ENCODE measurements at regions not wholly inside any gene's neighbourhood (a gene's known extent, or its start where the extent isn't known, plus 50 kb on each side); places are given as distances from the start of the nearest gene placed in this dataset.
A peak's percentile ranks its signal among the peaks of the same experiment; 100 is the strongest.

- no peak for DNase-seq (ENCODE audit: low read depth in 2 of 2)
Observed at GRCh38 chr13:33515146-33515545, 229.6 kb upstream of the STARD13 start.

DNA sequence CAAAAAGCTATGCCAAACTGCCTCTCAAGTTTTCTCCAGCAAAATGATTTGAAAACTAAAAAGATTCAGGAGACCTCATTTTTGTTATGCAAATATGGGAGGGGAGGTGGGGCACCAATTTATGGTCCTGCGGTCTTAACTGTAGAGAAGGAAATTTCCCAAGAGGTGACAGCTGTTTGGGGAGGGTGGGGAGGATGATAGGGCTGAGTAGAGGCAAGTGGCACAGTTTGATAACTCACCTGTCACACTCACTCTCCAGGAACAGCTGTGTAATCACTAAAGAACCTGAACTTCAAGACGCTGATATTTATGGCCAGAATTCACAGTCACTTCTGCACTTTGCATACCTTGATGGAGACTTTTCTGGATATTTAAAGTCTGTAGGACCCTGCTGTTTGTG, 232.9 kb upstream of the STARD13 start:
- DNase-seq (ENCODE audit: low read depth in 2 of 2), result no peak

GRCh38 chr13:33519561-33520467, 234.3 kb upstream of the STARD13 start:
- DNase-seq (ENCODE audit: low read depth in 2 of 2), result no peak

- no peak for DNase-seq (ENCODE audit: low read depth in 2 of 2)
Observed at GRCh38 chr13:33520468-33520839, 234.9 kb upstream of the STARD13 start.

DNA sequence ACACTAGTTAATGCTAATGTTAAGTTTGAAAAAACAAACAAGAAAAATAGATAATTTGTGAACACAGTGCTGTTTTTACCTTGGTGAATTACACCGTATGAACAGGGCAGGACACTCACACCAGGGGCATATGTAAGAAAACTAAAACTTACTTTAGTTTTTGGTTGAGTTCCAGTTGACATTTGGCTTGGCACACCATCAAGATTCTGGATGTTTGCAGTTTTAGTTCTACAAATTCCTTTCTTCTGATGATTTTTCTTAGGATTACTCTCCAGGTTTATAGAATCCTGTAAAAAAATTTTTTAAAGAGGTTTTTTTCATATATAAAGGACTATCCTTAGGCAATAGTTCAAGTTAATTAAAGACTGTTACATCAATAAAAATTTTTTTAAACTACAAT, 238.5 kb upstream of the STARD13 start:
- peak; percentile 51 to 58 for DNase-seq (ENCODE audit: low read depth in 2 of 2)

- DNase-seq (ENCODE audit: low read depth in 2 of 2), result no peak
Observed at GRCh38 chr13:33525763-33526162, 240.2 kb upstream of the STARD13 start.

DNA sequence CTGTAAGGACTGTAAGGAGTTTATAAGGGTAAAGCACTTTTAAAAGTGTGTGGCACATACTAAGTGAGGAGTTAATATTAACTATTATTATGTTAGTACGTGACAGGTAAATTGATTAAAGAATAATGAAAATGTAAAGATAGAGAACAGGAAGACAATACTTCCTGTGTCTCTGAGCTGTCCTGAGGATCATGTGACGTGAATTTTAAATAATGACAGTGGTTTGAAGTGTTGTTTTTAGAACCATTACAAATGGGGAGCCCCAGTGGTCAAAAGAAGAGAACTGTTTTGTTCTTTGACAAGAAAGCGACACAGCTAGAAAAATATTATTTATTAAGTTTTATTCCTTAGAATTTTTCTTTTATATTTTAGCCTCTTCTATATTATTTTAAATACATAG, 241.2 kb upstream of the STARD13 start:
- DNase-seq (ENCODE audit: low read depth in 2 of 2), result no peak

- no peak for DNase-seq (ENCODE audit: low read depth in 2 of 2)
Observed at GRCh38 chr13:33528896-33529295, 243.3 kb upstream of the STARD13 start.

GRCh38 chr13:33531484-33531883, 245.9 kb upstream of the STARD13 start:
- no peak for DNase-seq (ENCODE audit: low read depth in 2 of 2)

DNA sequence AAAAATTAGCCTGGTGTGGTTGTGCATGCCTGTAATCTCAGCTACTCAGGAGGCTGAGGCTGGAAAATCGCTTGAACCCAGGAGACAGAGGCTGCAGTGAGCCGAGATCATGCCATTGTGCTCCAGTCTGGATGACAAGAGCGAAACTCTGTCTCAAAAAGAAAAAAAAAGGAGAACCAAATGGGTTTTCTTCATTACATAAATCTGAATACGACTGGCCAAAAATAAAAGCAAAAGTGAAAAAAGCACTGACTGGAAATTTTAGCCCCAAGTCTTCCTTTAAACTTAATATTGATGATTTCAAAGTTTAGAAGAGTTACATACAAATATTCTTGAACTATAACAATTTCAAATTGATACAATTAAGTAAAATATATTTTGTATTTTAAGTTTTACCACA, 249.5 kb upstream of the STARD13 start:
- DNase-seq (ENCODE audit: low read depth in 2 of 2), result no peak

- DNase-seq (ENCODE audit: low read depth in 2 of 2), result no peak
Observed at GRCh38 chr13:33536601-33537000, 251.0 kb upstream of the STARD13 start.

- DNase-seq (ENCODE audit: low read depth in 2 of 2), result peak in 1 of 2 donors; percentile 59
Observed at GRCh38 chr13:33537026-33537425, 251.5 kb upstream of the STARD13 start.

GRCh38 chr13:33537676-33538075, 252.1 kb upstream of the STARD13 start:
- no peak for DNase-seq (ENCODE audit: low read depth in 2 of 2)

GRCh38 chr13:33541456-33541855, 255.9 kb upstream of the STARD13 start:
- DNase-seq (ENCODE audit: low read depth in 2 of 2), result no peak

- no peak for DNase-seq (ENCODE audit: low read depth in 2 of 2)
Observed at GRCh38 chr13:33541962-33542308, 256.4 kb upstream of the STARD13 start.

- DNase-seq (ENCODE audit: low read depth in 2 of 2), result peak; percentile 100
Observed at GRCh38 chr13:33542309-33543088, 256.9 kb upstream of the STARD13 start.

GRCh38 chr13:33543089-33543459, 257.5 kb upstream of the STARD13 start:
- no peak for DNase-seq (ENCODE audit: low read depth in 2 of 2)

DNA sequence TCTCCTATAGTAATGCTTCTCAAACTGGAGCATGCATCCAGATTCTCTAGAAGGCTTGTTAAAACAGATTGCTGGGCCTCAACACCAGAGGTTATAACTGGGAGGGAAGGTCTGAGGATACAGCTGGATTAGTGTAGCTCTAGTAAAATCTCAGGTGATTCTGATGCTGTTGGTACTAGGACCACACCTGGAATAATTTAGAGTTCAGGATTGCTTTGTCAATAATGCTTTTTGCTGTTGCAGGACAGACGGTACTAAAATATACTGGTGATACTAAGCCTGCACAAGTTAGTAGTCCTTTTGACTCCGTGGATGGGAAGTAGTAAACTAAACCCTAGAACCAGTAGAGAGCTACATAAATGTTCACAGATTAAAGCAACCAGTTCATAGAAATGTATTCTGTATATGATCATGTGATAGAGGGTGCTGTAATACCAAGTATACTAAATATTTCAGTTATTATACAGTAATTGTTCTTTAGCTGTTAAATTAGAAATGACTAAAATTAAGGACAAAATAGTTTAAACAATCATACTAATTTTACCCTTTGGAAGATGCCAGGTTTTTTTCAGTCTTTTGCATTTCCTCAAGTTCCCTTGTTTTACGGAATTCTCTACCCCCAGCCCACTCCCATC, 258.2 kb upstream of the STARD13 start:
- DNase-seq (ENCODE audit: low read depth in 2 of 2), result peak; percentile 4 to 26

DNA sequence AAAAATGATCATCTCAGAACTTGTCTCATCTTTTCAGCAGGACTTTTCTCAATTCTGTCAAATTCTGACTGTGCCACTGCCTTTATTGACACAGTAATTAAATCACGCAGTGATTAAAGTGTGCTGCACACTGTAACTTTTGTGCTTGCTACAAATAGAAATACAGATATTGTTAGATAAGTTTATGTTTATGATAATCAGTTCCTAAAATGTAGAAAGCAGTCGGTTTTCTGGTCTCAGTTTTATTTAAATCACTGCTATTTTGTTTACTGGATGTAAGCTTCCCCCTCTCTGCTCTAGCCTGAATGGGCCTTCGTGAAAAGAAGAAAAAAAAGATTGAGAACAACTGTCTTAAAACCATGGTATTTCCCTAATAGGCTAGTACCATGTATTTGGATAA, 258.8 kb upstream of the STARD13 start:
- DNase-seq (ENCODE audit: low read depth in 2 of 2), result no peak

- no peak for DNase-seq (ENCODE audit: low read depth in 2 of 2)
Observed at GRCh38 chr13:33545492-33545891, 259.9 kb upstream of the STARD13 start.

DNA sequence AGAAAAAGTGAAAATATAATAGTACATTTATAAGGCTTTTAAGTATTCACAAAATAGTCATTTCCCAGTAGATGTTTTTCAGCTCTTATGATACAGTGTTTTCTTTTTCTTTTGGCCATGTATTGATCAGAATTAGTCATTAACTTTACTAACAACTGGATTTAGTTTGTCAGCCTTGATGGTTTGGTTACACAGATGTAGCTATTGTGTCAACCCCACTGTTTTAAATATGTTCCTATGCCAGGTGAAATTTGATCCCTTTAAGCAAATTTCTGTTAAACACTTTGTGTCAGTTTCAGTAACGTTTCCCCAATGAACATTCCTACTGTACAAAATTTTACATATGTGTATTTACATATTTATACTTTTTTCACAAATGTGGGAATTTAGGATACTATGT, 261.5 kb upstream of the STARD13 start:
- DNase-seq (ENCODE audit: low read depth in 2 of 2), result no peak

DNA sequence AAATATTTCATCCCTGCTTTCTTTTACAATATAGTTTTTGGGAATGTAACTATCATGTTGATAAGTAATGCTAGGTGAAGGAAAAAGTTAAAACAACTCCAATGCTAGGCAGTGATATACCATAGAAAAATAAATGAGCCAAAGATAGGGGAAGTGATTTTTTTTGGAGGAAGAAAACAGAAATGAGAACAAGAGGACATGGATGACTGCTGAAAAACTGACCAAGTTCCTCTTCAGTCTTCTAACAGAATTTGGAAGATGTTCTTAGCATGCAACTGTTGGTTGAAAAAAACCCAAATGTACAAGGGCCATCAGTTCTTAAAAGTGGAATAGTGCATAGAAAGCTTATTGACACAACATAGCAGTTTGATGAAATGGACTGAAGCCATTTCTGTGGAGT, 262.5 kb upstream of the STARD13 start:
- DNase-seq (ENCODE audit: low read depth in 2 of 2), result no peak

- no peak for DNase-seq (ENCODE audit: low read depth in 2 of 2)
Observed at GRCh38 chr13:33550276-33550675, 264.7 kb upstream of the STARD13 start.
